Erythroblast (primary cell): ENCODE measurements at regions not wholly inside any gene's neighbourhood (a gene's known extent, or its start where the extent isn't known, plus 50 kb on each side); places are given as distances from the start of the nearest gene placed in this dataset.

Experiments
- DNase-seq, 2 experiments: peaks; one replicate each; lab custom pipeline; 2025; lab: John Stamatoyannopoulos, UW
- GATA1 ChIP-seq: IDR thresholded peaks from 2 replicates; pipeline ENCODE4 v1.6.1; 2011; ENCODE audit warnings: low read depth, mild to moderate bottlenecking, control low read depth, low read length, moderate library complexity
- POLR2A ChIP-seq: IDR thresholded peaks from 2 replicates; pipeline ENCODE4 v1.6.1; 2011; ENCODE audit warnings: mild to moderate bottlenecking, low read length

DNA sequence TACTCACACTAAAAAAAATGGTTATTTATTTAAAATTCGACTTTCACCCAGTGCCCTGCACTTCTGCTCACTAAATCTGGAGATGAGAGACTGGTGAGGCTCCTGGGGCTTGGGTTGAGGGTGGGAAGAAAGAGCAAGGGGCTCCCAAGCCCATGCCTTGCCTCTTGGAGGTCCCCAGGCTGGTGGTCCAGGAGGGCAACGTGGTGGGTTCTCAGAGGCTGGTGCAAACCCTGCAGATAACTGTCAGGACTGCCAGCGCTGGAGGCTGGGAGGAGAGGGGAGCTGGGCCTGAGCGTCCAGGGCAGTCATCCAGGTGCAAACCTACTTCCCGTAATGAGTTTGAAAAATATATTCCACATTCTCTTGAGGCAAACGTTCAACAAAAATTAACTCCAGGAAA is 528.3 kb downstream of the GLRX3 start:
- TF ChIP-seq GATA1 (no peak), POLR2A (no peak)
- no peak for DNase-seq

DNA sequence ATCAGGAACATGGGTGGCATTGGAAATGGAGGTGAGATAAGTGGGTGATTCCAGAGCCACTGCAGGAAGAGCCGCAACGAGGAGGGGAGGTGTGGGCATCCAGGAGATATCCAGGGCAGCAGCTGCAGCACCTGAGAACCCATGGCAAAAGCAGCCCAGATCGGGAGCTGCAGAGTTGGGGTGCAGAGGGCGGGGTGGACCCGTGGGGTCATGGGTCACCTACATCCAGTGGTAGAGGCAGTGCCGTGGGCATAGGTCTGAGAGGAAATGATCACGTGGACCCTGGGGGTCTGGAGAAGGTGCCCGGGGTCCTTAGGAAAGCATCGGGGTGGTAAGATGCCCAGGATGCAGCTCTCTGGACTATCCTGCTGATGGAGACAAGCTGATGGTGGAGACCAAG is 530.0 kb downstream of the GLRX3 start:
- DNase-seq = no peak
- TF ChIP-seq GATA1 = no peak

DNA sequence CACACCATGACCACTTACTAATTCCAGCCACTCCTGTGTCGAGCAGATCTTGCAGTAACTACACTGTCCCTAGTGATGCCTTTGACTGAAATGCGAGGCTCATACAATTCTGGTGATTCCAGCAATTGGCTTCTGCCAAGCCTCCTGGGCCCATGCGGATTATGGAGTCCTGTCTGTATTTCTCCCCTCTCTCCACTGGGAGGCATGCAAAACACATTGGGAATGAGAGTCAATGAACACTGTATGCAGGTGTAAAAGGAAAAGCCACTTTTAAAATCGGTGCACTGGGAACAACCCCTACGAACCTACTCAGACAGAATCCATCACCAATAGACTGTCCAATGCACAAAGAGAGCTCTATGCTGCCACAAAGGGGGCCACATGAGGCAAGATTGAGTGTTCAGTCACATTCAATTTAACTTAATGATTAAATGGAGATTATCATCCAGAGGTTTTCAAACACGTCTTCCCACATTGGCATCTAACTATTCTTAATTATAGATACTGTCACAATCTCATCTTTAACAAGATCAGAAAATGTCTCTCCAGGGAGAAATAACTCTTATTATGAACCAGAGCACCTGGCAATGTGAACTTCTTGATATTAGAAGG is 550.6 kb downstream of the GLRX3 start:
- no peak for DNase-seq
- TF ChIP-seq POLR2A = no peak
- no peak for TF ChIP-seq GATA1

DNA sequence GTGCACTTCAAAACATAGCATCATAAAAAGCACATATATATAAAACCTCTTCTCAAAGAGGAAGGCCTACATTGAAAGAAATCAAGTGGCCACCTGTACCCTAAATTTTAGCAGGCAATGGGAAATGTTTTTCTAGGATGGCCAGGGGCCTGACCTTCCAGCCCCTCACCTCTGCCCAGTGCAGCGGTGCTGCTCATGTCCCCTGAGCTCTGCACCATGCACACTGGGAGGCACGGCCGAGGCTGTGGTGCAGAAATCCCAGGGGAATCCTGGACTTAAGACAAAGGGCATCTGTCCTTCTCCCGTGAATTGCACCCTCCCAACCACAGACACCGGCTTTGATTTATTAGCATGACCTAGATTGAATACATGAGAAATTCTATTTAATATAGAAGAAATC is 551.4 kb downstream of the GLRX3 start:
- no peak for DNase-seq
- TF ChIP-seq POLR2A (no peak), GATA1 (no peak)

DNA sequence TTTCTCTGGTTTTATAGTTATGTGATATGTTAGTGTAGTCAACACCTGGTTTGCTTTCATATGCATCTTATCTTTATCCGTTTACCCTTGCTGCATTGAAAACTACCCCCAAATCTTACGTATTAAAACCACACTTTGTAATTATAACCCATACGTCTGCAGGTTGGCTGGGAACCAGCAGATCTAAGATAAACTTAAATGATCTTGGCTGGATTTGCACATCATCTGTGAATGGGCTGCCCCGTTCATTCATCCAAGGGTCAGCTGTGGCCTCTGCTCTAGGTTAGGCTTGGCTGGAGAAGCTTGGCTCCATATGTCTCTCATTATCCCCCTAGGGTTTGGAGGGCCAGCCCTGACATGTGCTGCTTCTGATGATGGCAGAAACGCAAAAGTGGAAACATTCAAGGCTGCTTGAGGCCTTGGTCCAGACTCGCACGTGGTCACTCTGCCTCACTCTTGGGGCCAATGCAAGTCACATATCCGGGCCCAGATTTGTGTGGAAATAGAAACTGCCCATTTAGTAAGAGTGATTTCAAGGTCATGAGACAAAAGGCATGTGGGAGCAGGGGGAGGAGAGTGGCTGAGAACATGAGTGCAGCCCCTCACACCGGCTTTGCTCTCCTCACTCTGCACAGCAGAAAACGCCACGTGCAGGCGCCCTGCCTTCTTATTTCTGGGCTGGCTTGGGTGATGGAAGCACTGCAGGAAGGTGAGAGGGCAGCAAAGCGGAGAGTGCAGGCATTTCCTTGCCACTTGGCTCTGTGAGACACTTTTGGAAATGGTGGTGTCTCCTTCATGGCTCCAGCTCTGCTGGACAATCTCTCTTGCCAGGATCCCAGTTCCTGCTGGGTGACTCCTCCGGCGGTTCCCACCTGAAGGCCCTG is 553.8 kb downstream of the GLRX3 start:
- no peak for TF ChIP-seq GATA1
- TF ChIP-seq POLR2A = no peak
- no peak for DNase-seq

DNA sequence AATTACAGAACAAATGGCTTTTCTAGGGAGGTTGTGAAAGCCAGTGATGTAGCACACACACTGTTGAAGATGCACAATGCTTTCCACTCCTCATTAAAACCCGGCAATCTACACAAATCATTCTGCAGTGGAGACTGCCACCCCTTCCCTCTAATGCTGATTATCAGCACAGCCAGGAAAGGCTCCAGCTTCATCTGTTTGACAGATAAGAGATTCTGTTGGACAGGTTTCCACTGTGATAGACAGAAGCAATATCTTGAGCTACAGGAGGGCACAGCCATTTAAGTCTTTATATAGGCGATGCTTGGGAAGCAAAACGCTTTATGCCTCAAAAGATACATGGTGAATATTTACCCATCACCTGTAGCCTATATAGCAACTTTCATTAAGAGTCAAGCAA is 555.6 kb downstream of the GLRX3 start:
- peak in 1 of 2 experiments; percentile 16 for DNase-seq
- TF ChIP-seq POLR2A = no peak

DNA sequence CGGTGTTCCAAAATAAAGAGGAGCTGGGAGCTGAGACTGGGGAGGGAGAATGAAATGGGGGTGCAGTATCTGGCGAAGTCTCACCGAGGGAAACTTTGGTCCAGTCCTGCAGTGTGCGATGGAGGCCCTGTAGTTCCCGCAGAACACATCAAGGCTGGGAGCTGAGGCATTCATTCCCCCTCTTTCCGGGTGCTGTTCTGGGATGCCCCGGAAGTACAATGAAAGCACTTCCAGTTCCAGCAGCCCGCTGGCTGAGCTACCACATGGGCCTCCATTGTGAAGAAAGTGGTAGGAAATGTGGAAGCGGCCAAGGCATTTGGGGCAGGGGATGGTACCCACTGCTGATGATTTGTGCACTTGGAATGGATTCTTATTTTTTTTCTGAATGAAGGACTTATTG is 560.7 kb downstream of the GLRX3 start:
- TF ChIP-seq POLR2A (no peak), GATA1 (no peak)
- DNase-seq = no peak

DNA sequence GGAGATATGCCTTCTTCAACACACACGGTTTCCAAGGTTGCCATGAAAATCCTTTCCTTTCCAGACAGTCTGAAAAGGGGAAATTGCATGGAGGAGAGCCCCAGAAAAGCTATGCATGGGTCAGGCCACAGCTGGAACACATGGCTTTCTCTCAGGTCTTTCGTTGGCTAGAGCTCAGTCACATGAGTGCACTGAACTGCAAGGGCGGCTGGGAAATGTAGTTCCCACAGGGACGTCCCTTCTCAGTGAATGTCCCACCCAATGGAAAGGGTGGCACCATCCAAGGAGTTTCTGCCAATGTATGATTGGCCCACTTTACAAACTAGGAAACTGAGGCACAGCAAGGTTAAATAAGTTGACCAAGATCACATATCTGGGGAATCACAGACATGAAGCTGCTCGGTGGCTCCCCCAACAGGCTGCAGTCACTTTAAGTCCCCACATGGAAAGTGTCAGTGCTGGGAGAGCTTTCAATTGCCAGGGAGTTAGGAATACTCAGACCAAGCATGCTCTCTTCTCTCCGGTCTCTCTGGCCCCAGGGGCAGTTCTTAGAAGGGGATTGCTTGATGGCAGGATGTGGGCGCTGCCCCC is 571.3 kb downstream of the GLRX3 start:
- TF ChIP-seq GATA1 = no peak
- no peak for TF ChIP-seq POLR2A
- DNase-seq = no peak

DNA sequence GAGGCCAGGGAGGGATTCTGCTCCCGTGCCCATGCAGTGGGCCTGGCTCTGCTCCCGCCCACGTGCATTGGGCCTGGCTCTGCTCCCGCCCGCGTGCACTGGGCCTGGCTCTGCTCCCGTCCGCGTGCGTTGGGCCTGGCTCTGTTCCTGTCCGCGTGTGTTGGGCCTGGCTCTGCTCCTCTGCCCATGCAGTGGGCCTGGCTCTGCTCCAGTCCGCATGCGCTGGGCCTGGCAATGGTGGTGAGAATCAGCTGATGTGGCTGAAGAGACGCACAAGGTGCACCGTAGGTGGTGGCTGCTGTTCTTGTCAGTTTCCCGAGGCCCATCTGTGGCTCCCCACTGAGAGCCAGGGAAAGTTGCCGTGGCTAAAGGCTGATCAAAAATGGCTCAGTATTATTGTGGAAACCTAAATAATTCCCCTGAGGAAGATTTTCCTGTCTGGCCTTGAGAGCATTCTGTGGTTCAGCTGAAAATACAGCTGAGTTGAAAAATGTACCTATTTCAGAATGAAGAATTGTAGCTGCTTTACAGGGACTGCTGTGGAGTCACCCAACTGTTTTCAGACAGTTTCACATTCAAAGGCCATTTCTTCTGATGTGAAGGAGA is 572.4 kb downstream of the GLRX3 start:
- DNase-seq = no peak
- TF ChIP-seq GATA1 (no peak), POLR2A (no peak)

DNA sequence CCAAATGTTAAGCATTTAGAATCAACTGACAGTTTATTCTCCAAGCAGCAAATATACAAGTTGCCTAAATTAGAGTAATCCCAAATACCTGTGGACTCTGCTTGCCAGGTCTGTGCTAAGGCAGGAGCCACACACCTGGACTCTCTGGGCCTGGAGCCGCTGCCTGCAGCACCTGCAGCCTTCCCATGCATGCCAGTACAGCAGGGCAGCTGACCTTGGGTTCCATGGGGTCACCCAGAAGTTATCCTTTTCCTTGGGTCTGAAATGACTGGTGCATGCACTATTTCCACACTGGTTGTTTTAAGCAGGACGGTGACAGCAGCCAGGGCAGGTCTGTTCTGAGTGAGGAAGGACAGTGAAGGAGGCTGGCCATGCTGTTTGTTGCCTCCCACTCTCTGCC is 573.2 kb downstream of the GLRX3 start:
- TF ChIP-seq POLR2A (no peak), GATA1 (no peak)
- DNase-seq = no peak

DNA sequence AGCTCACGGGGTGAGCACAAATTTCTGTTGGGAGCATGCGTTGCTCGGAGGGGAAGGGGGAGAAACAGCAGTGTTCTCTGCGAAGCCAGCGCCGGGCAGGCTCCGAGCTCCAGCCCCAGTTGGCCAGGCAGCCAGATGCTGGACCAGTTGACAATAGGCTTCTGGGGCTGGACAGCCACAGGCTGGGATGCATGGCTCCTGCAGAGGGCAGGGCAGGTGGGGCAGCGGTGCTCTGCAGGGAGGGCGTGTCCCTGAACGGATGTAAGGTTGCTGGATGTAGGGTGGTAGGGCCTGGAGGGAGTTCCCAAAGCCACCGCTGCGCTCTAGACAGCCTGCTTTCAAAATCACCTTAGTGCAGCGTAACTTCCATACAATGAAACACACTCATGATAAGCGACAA is 574.9 kb downstream of the GLRX3 start:
- no peak for TF ChIP-seq GATA1
- no peak for TF ChIP-seq POLR2A
- no peak for DNase-seq

DNA sequence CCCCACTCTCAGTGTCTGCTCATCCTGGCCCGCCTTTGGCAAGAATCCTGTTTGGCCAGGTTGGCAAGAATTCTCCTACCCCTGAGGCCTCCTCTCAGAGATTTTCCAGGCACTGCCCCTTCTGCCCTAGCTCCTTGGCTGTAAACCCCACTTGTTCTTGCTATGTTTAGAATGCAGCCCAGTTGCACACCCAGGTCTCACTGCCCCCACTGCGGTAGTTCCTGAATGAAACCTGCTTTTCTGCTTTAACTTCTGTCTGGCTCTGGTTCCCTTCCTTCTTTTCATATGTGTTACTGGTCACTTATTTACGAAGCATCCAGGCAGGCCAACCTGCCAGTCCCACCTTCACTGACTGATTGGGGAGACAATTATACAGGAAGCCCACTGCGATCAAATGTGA is 576.9 kb downstream of the GLRX3 start:
- DNase-seq = no peak

DNA sequence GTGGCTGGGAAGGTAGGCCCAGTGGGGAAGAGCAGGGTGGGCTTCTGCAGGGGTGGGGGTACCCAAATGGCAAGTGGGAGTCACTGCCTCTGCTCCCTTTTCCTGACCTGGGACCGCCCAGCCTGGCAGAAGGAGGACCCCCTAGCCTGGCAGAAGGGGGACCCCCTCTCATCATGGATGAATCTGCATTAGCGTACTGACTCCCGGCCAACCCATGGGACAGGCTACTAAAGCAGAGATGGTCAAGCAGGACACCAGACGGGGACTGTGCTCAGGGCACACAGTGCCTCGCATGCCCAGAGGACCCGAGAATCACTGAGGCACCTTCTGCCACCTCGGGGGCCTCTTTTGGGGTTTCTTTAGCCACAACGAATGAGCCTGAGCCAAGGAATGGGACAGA is 577.5 kb downstream of the GLRX3 start:
- DNase-seq = no peak

More for the DNA sequence above, 576.9 kb downstream of the GLRX3 start:
- TF ChIP-seq GATA1 (no peak), POLR2A (no peak)

DNA sequence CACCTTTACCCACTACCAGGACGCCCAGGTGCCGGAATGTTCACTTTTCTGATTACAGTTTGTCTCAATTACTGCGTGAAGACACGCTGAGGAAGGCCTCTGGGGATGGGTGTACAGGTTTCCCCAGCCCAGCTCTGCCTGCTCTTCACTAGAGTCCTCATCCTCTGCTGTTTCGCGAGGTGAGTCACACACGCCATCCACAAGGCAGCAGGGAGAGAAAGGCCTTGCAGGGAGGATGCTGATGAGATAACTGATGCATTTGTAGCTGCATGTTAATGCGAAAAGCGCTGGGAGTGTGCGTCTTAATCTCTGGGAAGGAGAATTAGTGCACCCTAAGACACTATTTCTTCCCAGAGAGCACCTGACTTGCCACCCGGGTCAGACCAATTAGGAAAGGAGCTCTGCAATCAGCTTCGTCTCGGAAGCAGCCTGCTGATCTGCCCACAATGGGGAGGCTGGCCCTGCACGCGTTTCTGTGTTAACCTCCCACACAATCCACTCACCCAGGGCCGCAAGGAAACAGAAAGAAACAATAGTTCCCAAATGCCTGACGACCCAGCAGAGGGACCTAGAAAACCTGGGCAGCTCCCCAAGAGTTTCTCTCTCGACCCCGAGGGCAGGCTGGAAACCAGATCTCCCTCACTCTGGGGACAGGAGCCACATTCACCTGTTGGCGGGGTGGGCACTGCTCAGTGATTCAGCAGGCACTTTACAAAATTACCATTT is 578.7 kb downstream of the GLRX3 start:
- TF ChIP-seq GATA1 (no peak), POLR2A (no peak)
- no peak for DNase-seq

More for the DNA sequence above, 577.5 kb downstream of the GLRX3 start:
- no peak for TF ChIP-seq GATA1
- TF ChIP-seq POLR2A = no peak
